Choroid plexus epithelial cell (primary cell): ENCODE measurements at regions not wholly inside any gene's neighbourhood (a gene's known extent, or its start where the extent isn't known, plus 50 kb on each side); places are given as distances from the start of the nearest gene placed in this dataset.
"Not testable (repeated sequence)": the region's sequence is repeated elsewhere in the genome, so short reads cannot be mapped to it uniquely, and the experiment has no call there.

Experiments
- DNase-seq: peaks from one replicate; pipeline ENCODE4 v3.0.0-alpha.2; 2010; ENCODE audit warnings: low read depth
- H3K4me3 ChIP-seq: 2 replicates; pipeline ENCODE4 v1.5.1; 2011; ENCODE audit warnings: low read depth, mild to moderate bottlenecking, control low read depth, low read length, moderate library complexity
- CTCF ChIP-seq: conservative IDR thresholded peaks from 2 replicates; pipeline ENCODE4 v1.5.1; 2011; ENCODE audit warnings: low read depth, mild to moderate bottlenecking, control low read depth, inconsistent platforms, low read length, moderate library complexity

GRCh38 chr6:67882436-67883311 is 752.4 kb upstream of the ADGRB3 start:
- DNase-seq, result no peak
- H3K4me3 ChIP-seq, result no peak overlapping the region
- no peak for TF ChIP-seq CTCF

- no peak for DNase-seq
- no peak overlapping the region for H3K4me3 ChIP-seq
- no peak for TF ChIP-seq CTCF
Measured at GRCh38 chr6:67881706-67882065, 753.4 kb upstream of the ADGRB3 start.

GRCh38 chr6:67880939-67881705 is 754.0 kb upstream of the ADGRB3 start:
- H3K4me3 ChIP-seq, result no peak overlapping the region
- DNase-seq, result peak; percentile 58
- no peak for TF ChIP-seq CTCF

- not testable (repeated sequence) for H3K4me3 ChIP-seq, DNase-seq
Measured at GRCh38 chr6:67880343-67880742, 754.7 kb upstream of the ADGRB3 start.

- not testable (repeated sequence) for H3K4me3 ChIP-seq, DNase-seq
Measured at GRCh38 chr6:67879928-67880327, 755.2 kb upstream of the ADGRB3 start.

GRCh38 chr6:67879105-67879904 is 755.8 kb upstream of the ADGRB3 start:
- DNase-seq, H3K4me3 ChIP-seq: not testable (repeated sequence)

GRCh38 chr6:67878216-67878615 is 756.9 kb upstream of the ADGRB3 start:
- DNase-seq, H3K4me3 ChIP-seq: not testable (repeated sequence)

GRCh38 chr6:67877288-67877687 is 757.8 kb upstream of the ADGRB3 start:
- H3K4me3 ChIP-seq, result no peak overlapping the region
- no peak for DNase-seq
- no peak for TF ChIP-seq CTCF
